ENCODE measurements at regions not wholly inside any gene's neighbourhood (a gene's known extent, or its start where the extent isn't known, plus 50 kb on each side); places are given as distances from the start of the nearest gene placed in this dataset.

- TF ChIP-seq CTCF (IDR thresholded peaks at IDR 0.05 in 4 of 5, conservative IDR thresholded peaks at IDR 0.05 in 1 of 5) (no peak), POLR2A (IDR thresholded peaks at IDR 0.05) (no peak)
Measured at GRCh38 chr1:103256490-103256889, 148.2 kb upstream of the COL11A1 start.

Data from gastrocnemius medialis (tissue), 4 donors.